NCI-H2029 treated with DMSO at 0.1 percent for 48 hours (cell line): ENCODE measurements at regions not wholly inside any gene's neighbourhood (a gene's known extent, or its start where the extent isn't known, plus 50 kb on each side); places are given as distances from the start of the nearest gene placed in this dataset.
"Not testable (repeated sequence)": the region's sequence is repeated elsewhere in the genome, so short reads cannot be mapped to it uniquely, and the experiment has no call there.

ENCODE experiments used
- DNase-seq: peaks from one replicate; lab custom pipeline; 2025; lab: John Stamatoyannopoulos, UW

GRCh38 chr9:90162326-90162725 is 480.3 kb downstream of the DIRAS2 start:
- DNase-seq, result no peak

- no peak for DNase-seq
Measured at GRCh38 chr9:90162819-90163218, 479.8 kb downstream of the DIRAS2 start.

GRCh38 chr9:90165281-90165680 is 477.3 kb downstream of the DIRAS2 start:
- DNase-seq, result no peak

- not testable (repeated sequence) for DNase-seq
Measured at GRCh38 chr9:90166374-90166773, 476.2 kb downstream of the DIRAS2 start.

GRCh38 chr9:90167914-90168313 is 474.7 kb downstream of the DIRAS2 start:
- peak; percentile 67 for DNase-seq

- DNase-seq, result peak; percentile 47
Measured at GRCh38 chr9:90169490-90169889, 473.1 kb downstream of the DIRAS2 start.

GRCh38 chr9:90173935-90174334 is 468.7 kb downstream of the DIRAS2 start:
- DNase-seq, result not testable (repeated sequence)

GRCh38 chr9:90174346-90174745 is 468.3 kb downstream of the DIRAS2 start:
- DNase-seq, result not testable (repeated sequence)

- no peak for DNase-seq
Measured at GRCh38 chr9:90175257-90175656, 467.4 kb downstream of the DIRAS2 start.

GRCh38 chr9:90175865-90176264 is 466.8 kb downstream of the DIRAS2 start:
- no peak for DNase-seq

GRCh38 chr9:90176901-90177300 is 465.7 kb downstream of the DIRAS2 start:
- DNase-seq, result peak; percentile 99

GRCh38 chr9:90180381-90180780 is 462.2 kb downstream of the DIRAS2 start:
- DNase-seq, result no peak

- no peak for DNase-seq
Measured at GRCh38 chr9:90188656-90189055, 454.0 kb downstream of the DIRAS2 start.

- DNase-seq, result no peak
Measured at GRCh38 chr9:90189306-90189705, 453.3 kb downstream of the DIRAS2 start.

- not testable (repeated sequence) for DNase-seq
Measured at GRCh38 chr9:90192465-90192864, 450.2 kb downstream of the DIRAS2 start.

- no peak for DNase-seq
Measured at GRCh38 chr9:90198956-90199355, 443.7 kb downstream of the DIRAS2 start.

GRCh38 chr9:90201766-90202165 is 440.9 kb downstream of the DIRAS2 start:
- no peak for DNase-seq

- DNase-seq, result no peak
Measured at GRCh38 chr9:90204128-90204831, 438.3 kb downstream of the DIRAS2 start.

- DNase-seq, result not testable (repeated sequence)
Measured at GRCh38 chr9:90213045-90213444, 429.6 kb downstream of the DIRAS2 start.

- DNase-seq, result no peak
Measured at GRCh38 chr9:90219548-90220118, 423.0 kb downstream of the DIRAS2 start.

GRCh38 chr9:90221899-90222298 is 420.7 kb downstream of the DIRAS2 start:
- DNase-seq, result not testable (repeated sequence)

- peak; percentile 23 for DNase-seq
Measured at GRCh38 chr9:90226839-90227338, 415.7 kb downstream of the DIRAS2 start.

GRCh38 chr9:90233081-90233480 is 409.5 kb downstream of the DIRAS2 start:
- DNase-seq, result not testable (repeated sequence)

- no peak for DNase-seq
Measured at GRCh38 chr9:90240541-90240940, 402.1 kb downstream of the DIRAS2 start.
